Skeletal muscle satellite cell (primary cell): ENCODE measurements at regions not wholly inside any gene's neighbourhood (a gene's known extent, or its start where the extent isn't known, plus 50 kb on each side); places are given as distances from the start of the nearest gene placed in this dataset.

ENCODE experiments used
- H3K27me3 ChIP-seq: 2 replicates; pipeline ENCODE4 v1.7.0; 2013; ENCODE audit warnings: low read length; ENCODE audit not compliant: control insufficient read depth, insufficient read depth
- H3K36me3 ChIP-seq: 2 replicates; pipeline ENCODE4 v1.7.0; 2013; ENCODE audit warnings: mild to moderate bottlenecking, control low read depth, low read length; ENCODE audit not compliant: insufficient read depth
- H3K4me1 ChIP-seq: 2 replicates; pipeline ENCODE4 v1.7.0; 2013; ENCODE audit warnings: low read length; ENCODE audit not compliant: control insufficient read depth, insufficient read depth
- H3K4me2 ChIP-seq: 2 replicates; pipeline ENCODE4 v1.7.0; 2013; ENCODE audit warnings: mild to moderate bottlenecking, low read length
- H3K4me3 ChIP-seq: 2 replicates; pipeline ENCODE4 v1.7.0; 2013; ENCODE audit warnings: low read length
- H3K9ac ChIP-seq: 2 replicates; pipeline ENCODE4 v1.7.0; 2013; ENCODE audit warnings: mild to moderate bottlenecking, low read depth, low read length, moderate library complexity
- H3K9me3 ChIP-seq: replicated peaks from 2 replicates; pipeline ENCODE4 v1.7.0; 2013; ENCODE audit warnings: mild to moderate bottlenecking, control low read depth, low read length

DNA sequence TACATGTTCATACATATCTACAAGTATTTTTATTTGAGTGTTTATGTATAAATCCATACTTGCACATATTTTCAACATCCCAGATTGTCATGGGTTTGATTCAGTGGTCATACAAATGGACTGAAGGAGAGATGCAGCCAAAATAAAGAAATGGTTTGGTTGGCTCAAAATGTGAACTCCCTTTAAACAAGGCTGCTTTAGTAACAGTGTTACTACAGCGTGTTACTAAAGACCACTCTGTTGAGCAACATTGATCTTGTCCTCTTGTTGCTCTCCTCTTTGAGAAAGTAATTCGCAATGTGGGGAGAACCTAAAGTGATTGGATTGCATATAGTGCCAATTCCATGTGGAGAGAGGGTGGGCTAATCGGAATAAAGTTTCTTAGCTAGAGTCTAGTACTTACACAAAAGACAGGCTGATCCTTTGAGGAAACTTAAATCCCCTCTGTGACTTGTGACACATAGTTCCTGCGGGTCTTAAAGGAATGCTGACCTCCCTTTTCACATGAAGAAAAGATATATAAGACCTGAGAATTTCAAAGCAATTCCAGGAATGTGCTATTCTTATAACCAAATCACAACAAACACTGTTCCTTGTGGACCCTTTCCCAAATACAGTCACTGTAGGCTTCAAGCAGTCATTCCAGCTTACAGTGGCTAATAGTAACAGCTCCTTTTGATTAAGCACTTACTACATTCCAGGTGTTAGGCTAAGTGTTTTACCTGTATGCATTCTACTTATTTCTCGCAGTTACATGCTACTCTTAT lies 144.3 kb downstream of the FZD1 start:
- Histone ChIP-seq H3K4me1 (no peaks in the 10 kb centered on the region), H3K36me3 (no peaks in the 10 kb centered on the region), H3K9ac (no peak overlapping the region), H3K27me3 (peaks cover 19% of the 10 kb centered on the region), H3K9me3 (no peaks in the 10 kb centered on the region), H3K4me3 (no peak overlapping the region), H3K4me2 (no peak overlapping the region)

DNA sequence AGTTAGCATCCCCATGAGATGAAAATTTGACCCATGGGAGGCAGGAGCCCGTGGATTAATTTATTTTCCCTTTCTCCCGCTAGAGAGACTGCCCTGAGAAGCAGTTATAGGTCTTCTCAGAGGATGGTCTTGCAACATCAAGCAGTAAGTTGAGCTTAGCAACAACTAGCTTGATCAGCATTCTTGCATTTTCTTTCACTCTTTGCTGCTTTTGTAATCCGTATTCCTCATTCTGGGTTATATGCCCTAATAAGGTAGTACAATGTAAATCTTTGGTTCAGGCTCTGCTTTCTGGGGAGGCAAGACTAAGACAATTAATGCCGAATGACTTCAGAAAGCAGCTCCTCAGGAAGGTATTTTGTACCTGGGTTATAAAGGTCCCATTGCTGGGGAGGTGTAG lies 146.8 kb downstream of the FZD1 start:
- Histone ChIP-seq H3K36me3 (no peaks in the 10 kb centered on the region), H3K4me3 (no peak overlapping the region), H3K9me3 (no peaks in the 10 kb centered on the region), H3K9ac (no peak overlapping the region), H3K4me1 (no peaks in the 10 kb centered on the region), H3K27me3 (peaks cover 28% of the 10 kb centered on the region), H3K4me2 (no peak overlapping the region)

DNA sequence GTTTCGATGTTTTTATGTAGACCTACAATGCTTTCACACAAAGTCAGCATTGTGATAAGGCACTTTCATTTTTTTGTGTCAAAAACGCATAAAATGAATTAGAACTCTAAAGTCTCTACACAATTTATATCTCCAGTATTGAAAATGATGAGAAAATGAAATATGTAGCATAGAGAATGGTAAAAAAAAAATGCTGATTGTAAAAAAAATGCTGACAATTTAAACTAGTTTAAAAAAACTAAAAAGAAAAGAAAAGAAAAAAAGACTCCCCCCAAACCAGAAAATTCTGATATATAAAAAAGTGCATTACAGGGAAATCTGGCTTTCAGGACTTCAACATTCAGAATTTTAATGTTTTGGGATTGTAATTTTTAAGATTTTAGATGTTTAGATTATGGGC lies 148.1 kb downstream of the FZD1 start:
- no peak overlapping the region for H3K4me2 ChIP-seq
- no peaks in the 10 kb centered on the region for H3K4me1 ChIP-seq
- H3K36me3 ChIP-seq, result no peaks in the 10 kb centered on the region
- H3K4me3 ChIP-seq, result no peak overlapping the region
- H3K9ac ChIP-seq, result no peak overlapping the region
- H3K27me3 ChIP-seq, result peaks cover 28% of the 10 kb centered on the region
- no peaks in the 10 kb centered on the region for H3K9me3 ChIP-seq

DNA sequence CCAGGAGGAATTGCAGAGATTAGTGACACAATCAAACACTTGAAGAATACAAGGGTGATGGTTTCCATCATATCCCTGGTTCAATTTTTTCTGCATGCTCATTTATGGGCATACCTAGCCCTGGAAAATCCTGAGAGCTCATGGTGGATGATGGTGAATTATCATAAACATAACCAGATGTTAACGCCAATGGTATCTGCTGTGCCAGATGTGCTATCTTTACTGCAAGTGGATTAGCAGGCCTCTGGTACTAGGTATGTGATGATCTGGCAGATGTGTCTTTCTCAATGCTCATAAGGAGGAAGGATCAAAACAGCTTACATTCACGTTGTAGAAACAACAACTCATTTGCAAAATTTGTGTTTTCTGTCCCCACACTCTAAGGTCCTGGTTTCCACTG lies 150.5 kb downstream of the FZD1 start:
- Histone ChIP-seq H3K9ac (no peak overlapping the region), H3K4me2 (no peak overlapping the region), H3K36me3 (no peaks in the 10 kb centered on the region), H3K27me3 (peaks cover 21% of the 10 kb centered on the region), H3K9me3 (no peaks in the 10 kb centered on the region), H3K4me3 (no peak overlapping the region), H3K4me1 (no peaks in the 10 kb centered on the region)

DNA sequence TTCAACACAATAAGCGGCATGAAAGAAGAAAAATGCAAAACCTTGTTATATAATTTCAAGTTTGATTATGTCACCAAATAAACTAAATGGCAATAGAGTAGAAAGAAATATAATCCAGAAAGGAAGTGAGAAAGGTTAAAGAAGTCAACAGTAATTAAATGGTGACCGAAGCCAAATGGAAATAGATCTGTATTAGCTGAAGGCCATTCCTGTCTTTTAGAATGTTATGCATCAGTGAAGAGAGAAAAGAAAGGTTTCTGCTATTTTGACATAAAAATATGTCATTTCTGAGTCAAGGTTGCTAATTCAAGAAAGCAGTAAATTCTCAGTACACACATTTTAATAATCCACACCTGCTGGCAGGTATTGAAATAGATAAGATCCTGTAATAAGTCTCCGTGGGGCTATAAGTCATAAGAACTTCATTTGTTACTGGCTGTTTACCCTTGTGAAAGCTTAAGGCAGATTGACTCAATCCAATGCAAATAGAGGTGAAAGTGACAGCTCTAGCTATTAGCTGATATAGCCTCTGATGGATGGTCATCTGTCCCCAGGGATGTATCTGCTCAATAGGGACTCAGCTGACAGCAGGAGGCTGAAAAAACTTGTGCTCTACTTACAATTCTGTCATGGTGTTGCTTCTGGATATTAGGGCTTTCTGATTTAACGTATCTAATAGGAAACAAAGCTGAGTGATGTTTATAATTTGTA lies 152.1 kb downstream of the FZD1 start:
- no peak overlapping the region for H3K4me3 ChIP-seq
- H3K36me3 ChIP-seq, result no peaks in the 10 kb centered on the region

DNA sequence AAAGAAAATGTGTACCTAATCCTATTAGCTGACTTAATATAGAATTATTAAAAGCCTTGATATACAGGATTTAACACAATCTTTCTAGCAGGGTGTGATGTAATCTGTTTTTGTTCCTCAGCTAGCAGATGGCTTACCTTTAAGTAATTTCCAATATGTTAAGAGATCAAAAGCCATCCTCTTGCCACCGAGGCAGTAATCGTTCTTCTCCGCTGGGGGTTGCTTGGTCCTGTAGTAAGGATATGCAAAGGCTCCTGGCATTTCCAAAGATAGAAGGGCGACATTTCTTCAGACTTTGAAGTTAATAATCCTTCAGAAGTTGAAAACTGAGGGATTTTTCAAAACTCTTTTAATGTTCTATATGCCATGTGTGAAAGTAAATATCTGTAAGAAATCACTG lies 156.4 kb downstream of the FZD1 start:
- H3K36me3 ChIP-seq, result no peaks in the 10 kb centered on the region
- H3K27me3 ChIP-seq, result peaks cover 12% of the 10 kb centered on the region
- H3K4me2 ChIP-seq, result no peak overlapping the region
- peaks cover 3% of the 10 kb centered on the region for H3K4me1 ChIP-seq
- H3K9me3 ChIP-seq, result no peaks in the 10 kb centered on the region
- no peak overlapping the region for H3K9ac ChIP-seq
- no peak overlapping the region for H3K4me3 ChIP-seq

More for the DNA sequence above, 152.1 kb downstream of the FZD1 start:
- no peaks in the 10 kb centered on the region for H3K9me3 ChIP-seq
- H3K4me2 ChIP-seq, result no peak overlapping the region
- peaks cover 21% of the 10 kb centered on the region for H3K27me3 ChIP-seq
- no peak overlapping the region for H3K9ac ChIP-seq
- no peaks in the 10 kb centered on the region for H3K4me1 ChIP-seq

DNA sequence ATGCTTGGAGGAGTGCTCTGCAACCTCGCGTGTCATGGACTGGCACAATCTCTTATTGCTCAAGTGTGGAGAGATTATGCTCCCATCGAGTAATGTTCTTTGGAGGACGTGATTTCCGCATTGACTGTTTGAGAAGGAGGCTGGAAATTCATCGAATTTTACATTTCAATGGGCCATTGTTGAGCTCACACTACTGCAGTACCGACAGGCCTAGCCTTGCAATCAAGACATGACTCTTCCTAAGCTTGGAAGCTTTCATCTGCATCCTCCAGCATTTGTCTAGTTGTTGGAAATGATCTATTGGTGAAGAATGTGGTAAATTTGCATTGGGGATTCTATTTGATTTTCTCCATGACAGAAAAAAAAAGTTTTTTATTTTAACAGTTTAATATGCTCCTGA lies 156.8 kb downstream of the FZD1 start:
- Histone ChIP-seq H3K4me2 (no peak overlapping the region), H3K4me1 (peaks cover 4% of the 10 kb centered on the region), H3K9ac (no peak overlapping the region), H3K4me3 (no peak overlapping the region), H3K9me3 (no peaks in the 10 kb centered on the region), H3K27me3 (peaks cover 12% of the 10 kb centered on the region), H3K36me3 (no peaks in the 10 kb centered on the region)

DNA sequence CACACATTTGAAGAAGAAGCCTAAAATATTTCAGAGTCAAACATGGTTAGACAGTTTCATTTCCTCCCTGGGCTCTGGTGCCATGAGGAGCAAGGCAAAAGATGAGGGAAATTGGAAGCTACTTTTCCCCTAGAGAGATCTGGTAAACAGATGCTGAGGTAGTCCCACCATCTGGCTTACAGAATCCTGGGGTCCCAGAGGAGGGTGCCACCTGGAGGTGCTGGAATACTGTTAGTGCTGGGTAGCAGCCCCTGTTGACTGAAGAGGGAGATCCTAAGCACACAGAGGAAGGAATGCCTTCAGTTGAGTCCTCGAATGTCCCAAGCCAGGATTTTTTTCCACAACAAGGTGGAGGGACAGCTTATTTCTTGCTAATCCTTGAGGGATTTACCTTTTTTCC lies 160.1 kb downstream of the FZD1 start:
- no peak overlapping the region for H3K4me2 ChIP-seq
- H3K9ac ChIP-seq, result no peak overlapping the region
- no peak overlapping the region for H3K4me3 ChIP-seq
- H3K4me1 ChIP-seq, result peaks cover 4% of the 10 kb centered on the region
- H3K36me3 ChIP-seq, result no peaks in the 10 kb centered on the region
- H3K9me3 ChIP-seq, result no peaks in the 10 kb centered on the region
- peaks cover 8% of the 10 kb centered on the region for H3K27me3 ChIP-seq

DNA sequence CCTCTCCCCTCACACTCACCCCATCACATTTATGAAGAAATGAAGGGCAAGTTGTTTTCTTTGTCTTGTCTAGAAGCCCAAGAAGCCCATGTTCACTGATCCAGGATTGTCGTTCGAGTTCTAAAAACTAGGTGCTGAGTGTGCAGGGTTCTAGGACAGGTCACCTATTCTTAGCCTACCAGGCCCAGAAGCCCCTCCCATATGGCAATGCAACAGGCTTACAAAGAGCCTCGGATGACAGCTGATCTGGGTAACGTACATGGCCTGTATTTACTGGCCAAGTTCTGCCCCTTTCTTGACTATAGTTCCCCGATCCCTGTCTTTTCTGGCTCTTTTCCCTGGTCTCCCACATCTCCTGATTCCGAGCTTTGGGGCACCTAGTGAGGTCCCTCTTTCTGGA lies 160.9 kb downstream of the FZD1 start:
- no peaks in the 10 kb centered on the region for H3K36me3 ChIP-seq
- H3K4me2 ChIP-seq, result no peak overlapping the region
- H3K9me3 ChIP-seq, result no peaks in the 10 kb centered on the region
- peaks cover 8% of the 10 kb centered on the region for H3K27me3 ChIP-seq
- no peak overlapping the region for H3K4me3 ChIP-seq
- no peak overlapping the region for H3K9ac ChIP-seq
- peaks cover 4% of the 10 kb centered on the region for H3K4me1 ChIP-seq

DNA sequence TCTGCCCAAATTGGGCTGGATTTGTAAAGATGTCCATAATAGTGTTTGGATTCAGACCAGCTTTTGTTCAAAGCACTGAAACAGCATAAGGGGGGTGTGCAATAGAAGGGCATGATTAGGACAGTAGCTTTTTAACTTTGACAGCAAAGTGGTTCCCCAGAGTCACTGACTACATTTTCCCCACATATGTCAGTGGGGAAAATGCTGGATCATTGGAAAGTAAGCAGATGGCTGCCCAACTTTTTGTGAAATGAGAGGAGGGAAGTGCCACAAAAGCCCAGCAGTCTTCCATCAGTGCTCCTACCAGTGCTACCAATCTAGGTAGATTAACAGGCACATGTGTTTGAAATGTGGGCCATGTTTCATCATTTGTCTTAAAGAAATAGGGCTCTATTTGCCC lies 162.8 kb downstream of the FZD1 start:
- Histone ChIP-seq H3K4me2 (no peak overlapping the region), H3K9ac (no peak overlapping the region), H3K4me3 (no peak overlapping the region), H3K9me3 (no peaks in the 10 kb centered on the region), H3K36me3 (no peaks in the 10 kb centered on the region), H3K27me3 (peaks cover 4% of the 10 kb centered on the region), H3K4me1 (peaks cover 4% of the 10 kb centered on the region)

DNA sequence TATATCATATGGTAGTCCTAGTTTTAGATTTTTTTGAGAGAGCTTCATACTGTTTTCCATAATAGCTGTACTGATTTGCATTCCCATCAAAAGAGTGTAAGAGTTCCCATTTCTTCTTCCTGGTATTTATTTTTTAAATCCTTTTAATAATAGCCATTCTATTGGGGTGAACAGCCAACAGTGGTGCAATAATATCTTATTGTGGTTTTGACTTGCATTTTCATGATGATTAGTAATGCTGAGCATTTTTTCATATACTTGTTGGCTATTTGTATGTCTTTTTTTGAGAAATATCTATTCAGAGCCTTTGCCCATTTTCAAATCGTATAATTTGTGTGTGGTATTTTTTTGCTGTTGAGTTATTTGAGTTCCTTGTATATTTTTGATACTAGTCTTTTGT lies 167.4 kb downstream of the FZD1 start:
- Histone ChIP-seq H3K9ac (no peak overlapping the region), H3K36me3 (no peaks in the 10 kb centered on the region), H3K4me3 (no peak overlapping the region), H3K27me3 (peaks cover 1% of the 10 kb centered on the region), H3K4me2 (no peak overlapping the region), H3K9me3 (no peaks in the 10 kb centered on the region), H3K4me1 (no peaks in the 10 kb centered on the region)

DNA sequence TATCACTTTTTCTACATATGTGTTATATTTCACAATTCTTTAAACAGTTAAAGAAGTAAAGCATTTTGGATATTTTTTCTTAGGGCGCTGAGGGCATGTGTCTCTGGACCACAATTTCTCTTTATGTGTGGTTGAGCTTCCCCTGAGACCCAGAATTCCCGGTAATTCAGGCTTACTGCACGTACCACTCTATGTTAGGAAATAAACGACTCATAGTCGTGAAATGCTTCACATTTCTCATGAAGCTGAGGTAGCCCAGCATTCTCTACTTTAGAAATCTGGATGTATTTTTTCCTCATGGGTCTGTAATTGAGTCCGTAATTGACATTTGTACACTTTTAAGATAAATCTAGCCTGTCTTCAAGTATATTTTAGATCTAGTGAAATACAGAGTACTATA lies 170.6 kb downstream of the FZD1 start:
- H3K4me3 ChIP-seq, result no peak overlapping the region
- no peaks in the 10 kb centered on the region for H3K36me3 ChIP-seq
- H3K9me3 ChIP-seq, result no peaks in the 10 kb centered on the region
- no peak overlapping the region for H3K4me2 ChIP-seq
- H3K4me1 ChIP-seq, result no peaks in the 10 kb centered on the region
- H3K9ac ChIP-seq, result no peak overlapping the region
- H3K27me3 ChIP-seq, result peaks cover 3% of the 10 kb centered on the region
